MCF 10A (cell line): ENCODE measurements at regions not wholly inside any gene's neighbourhood (a gene's known extent, or its start where the extent isn't known, plus 50 kb on each side); places are given as distances from the start of the nearest gene placed in this dataset.

Experiments used
- BruUV-seq: library from RNA; stranded (reverse); fragments of 400-500 nt; replicated peaks from 2 replicates; lab custom pipeline; 2021; lab: Mats Ljungman, UMichigan
- CTCF ChIA-PET: fragments of 300-600 bp; sonication (Branson Sonifier 250); formaldehyde crosslinking; extraction: SDS; loops from one replicate; lab custom pipeline; 2021; ENCODE audit warnings: antibody characterized with exemption, inconsistent platforms; lab: Yijun Ruan, JAX
- POLR2A ChIA-PET: fragments of 300-600, 350-650 bp; sonication (Branson Sonifier 250); formaldehyde crosslinking; extraction: SDS; loops from one replicate; lab custom pipeline; 2020; ENCODE audit warnings: antibody characterized with exemption, inconsistent platforms; lab: Yijun Ruan, JAX
- DNase-seq: peaks from one replicate; pipeline ENCODE4 v3.0.0-alpha.2; 2018; ENCODE audit not compliant: unreplicated experiment
- H3K27ac Mint-ChIP-seq: one replicate; pipeline ENCODE4 v1.8.0; 2022; ENCODE audit warnings: mild to moderate bottlenecking, low read depth, mixed read lengths; ENCODE audit not compliant: unreplicated experiment
- H3K27me3 Mint-ChIP-seq: one replicate; pipeline ENCODE4 v1.8.0; 2022; ENCODE audit warnings: mixed read lengths; ENCODE audit not compliant: insufficient read depth, unreplicated experiment
- H3K36me3 Mint-ChIP-seq: one replicate; pipeline ENCODE4 v1.8.0; 2022; ENCODE audit warnings: mild to moderate bottlenecking, moderate library complexity, mixed read lengths; ENCODE audit not compliant: insufficient read depth, unreplicated experiment
- H3K4me1 Mint-ChIP-seq: one replicate; pipeline ENCODE4 v1.8.0; 2022; ENCODE audit warnings: mixed read lengths; ENCODE audit not compliant: insufficient read depth, unreplicated experiment
- H3K4me3 Mint-ChIP-seq: one replicate; pipeline ENCODE4 v1.8.0; 2022; ENCODE audit warnings: mild to moderate bottlenecking, moderate library complexity, mixed read lengths; ENCODE audit not compliant: unreplicated experiment
- H3K9me3 Mint-ChIP-seq: one replicate; pipeline ENCODE4 v1.8.0; 2022; ENCODE audit warnings: mixed read lengths; ENCODE audit not compliant: unreplicated experiment
- CTCF ChIP-seq: fragments of 200-600 bp; IDR thresholded peaks from one replicate; pipeline ENCODE4 v1.8.0; 2022; ENCODE audit warnings: antibody characterized with exemption, mild to moderate bottlenecking; ENCODE audit not compliant: unreplicated experiment
- intact Hi-C: fragments of 100-400 bp; cut with micrococcal nuclease; formaldehyde crosslinking; loops from 2 replicates; pipeline ENCODE4 v1.14.1; 2022

GRCh38 chrX:124634363-124634762, 288.0 kb downstream of the SH2D1A start:
- no peak for DNase-seq
- POLR2A ChIA-PET = no interaction called here
- CTCF ChIA-PET = no interaction called here
- H3K27ac Mint-ChIP-seq = no peak overlapping the region
- no peaks in the 10 kb centered on the region for H3K36me3 Mint-ChIP-seq
- no peaks in the 10 kb centered on the region for H3K27me3 Mint-ChIP-seq
- H3K9me3 Mint-ChIP-seq = no peaks in the 10 kb centered on the region
- no TSS peak for BruUV-seq
- TF ChIP-seq CTCF = no peak
- no peak overlapping the region for H3K4me3 Mint-ChIP-seq
- intact Hi-C loops = no loop called here
- no peaks in the 10 kb centered on the region for H3K4me1 Mint-ChIP-seq

DNA sequence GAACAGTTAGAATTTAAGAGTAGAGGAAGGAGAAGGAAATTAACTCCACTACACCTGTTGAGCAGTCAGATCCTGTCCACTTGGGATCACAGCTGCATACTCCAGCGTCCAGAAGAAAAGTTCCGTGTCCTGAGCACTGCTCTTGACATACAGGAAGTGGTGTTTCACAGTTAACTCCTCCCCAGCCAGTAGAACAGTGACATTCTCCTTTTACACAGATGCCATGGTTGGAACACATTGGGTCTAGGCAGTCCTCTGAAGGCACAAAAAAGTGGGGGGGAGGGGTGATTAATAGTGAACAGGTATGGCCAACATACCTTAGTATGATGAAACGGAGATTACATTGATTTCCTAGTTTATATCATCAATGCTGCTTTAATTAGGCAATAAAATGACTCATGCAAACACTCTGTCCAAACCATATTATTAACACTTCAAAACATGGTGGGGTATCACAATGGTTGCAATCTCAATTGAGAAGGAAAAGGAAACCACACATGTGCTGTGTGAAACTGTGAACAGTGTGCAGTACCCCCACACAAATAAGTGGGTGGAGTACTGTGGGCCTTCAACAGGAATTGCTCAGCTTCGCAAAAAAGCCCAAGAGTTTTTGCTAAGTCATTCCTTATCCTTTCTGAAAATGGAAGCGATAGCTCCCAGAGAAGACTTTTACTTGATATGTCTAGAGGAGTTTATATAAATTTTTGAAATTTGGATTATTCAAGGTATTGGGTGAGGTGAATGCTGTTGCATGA, 295.6 kb downstream of the SH2D1A start:
- Mint-ChIP-seq H3K27me3 (no peaks in the 10 kb centered on the region), H3K4me3 (no peak overlapping the region), H3K36me3 (no peaks in the 10 kb centered on the region), H3K4me1 (no peaks in the 10 kb centered on the region), H3K9me3 (no peaks in the 10 kb centered on the region), H3K27ac (no peak overlapping the region)
- POLR2A ChIA-PET = no interaction called here
- BruUV-seq = no TSS peak
- CTCF ChIA-PET = no interaction called here
- intact Hi-C loops = no loop called here
- no peak for DNase-seq
- TF ChIP-seq CTCF = no peak

GRCh38 chrX:124646403-124646802, 300.0 kb downstream of the SH2D1A start:
- Mint-ChIP-seq H3K4me1 (no peaks in the 10 kb centered on the region), H3K27me3 (no peaks in the 10 kb centered on the region), H3K27ac (no peak overlapping the region), H3K36me3 (no peaks in the 10 kb centered on the region), H3K4me3 (no peak overlapping the region), H3K9me3 (no peaks in the 10 kb centered on the region)
- no peak for TF ChIP-seq CTCF
- CTCF ChIA-PET = no interaction called here
- BruUV-seq = no TSS peak
- intact Hi-C loops = no loop called here
- POLR2A ChIA-PET = interaction anchor here (0.7 kb wide), 1 partner anchor 16 kb away, joined by 3 read pairs; no protein-coding TSS in a partner anchor
- no peak for DNase-seq

DNA sequence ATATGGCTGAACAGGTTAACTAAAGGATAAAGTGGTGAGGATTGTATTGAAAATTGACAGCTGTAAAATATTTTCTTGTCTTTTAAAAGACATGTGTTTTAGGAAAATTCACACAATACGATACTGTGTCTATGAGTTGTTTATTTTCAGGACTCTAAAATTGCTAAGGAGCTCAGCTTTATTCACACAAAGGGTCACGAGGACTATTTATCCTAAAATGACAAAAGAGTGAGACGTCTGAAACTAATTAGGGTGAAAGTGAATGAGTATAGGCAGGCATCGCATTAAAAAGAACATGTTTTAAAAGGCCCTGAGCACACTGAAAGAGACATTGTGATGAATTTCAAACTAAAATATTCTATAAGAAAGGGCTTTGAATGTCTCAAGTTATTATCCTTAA, 304.7 kb downstream of the SH2D1A start:
- Mint-ChIP-seq H3K9me3 (peaks cover 15% of the 10 kb centered on the region), H3K4me3 (no peak overlapping the region)
- intact Hi-C loops = no loop called here

More for the DNA sequence above, 304.7 kb downstream of the SH2D1A start:
- Mint-ChIP-seq H3K36me3 (no peaks in the 10 kb centered on the region), H3K4me1 (no peaks in the 10 kb centered on the region), H3K27me3 (no peaks in the 10 kb centered on the region), H3K27ac (no peak overlapping the region)
- CTCF ChIA-PET = no interaction called here
- no TSS peak for BruUV-seq
- no peak for TF ChIP-seq CTCF
- DNase-seq = no peak
- POLR2A ChIA-PET = no interaction called here
